ENCODE measurements at regions not wholly inside any gene's neighbourhood (a gene's known extent, or its start where the extent isn't known, plus 50 kb on each side); places are given as distances from the start of the nearest gene placed in this dataset.

GRCh38 chr10:65571011-65571570, 1354.7 kb upstream of the LRRTM3 start (continued):
- TF ChIP-seq, protein P1, sequence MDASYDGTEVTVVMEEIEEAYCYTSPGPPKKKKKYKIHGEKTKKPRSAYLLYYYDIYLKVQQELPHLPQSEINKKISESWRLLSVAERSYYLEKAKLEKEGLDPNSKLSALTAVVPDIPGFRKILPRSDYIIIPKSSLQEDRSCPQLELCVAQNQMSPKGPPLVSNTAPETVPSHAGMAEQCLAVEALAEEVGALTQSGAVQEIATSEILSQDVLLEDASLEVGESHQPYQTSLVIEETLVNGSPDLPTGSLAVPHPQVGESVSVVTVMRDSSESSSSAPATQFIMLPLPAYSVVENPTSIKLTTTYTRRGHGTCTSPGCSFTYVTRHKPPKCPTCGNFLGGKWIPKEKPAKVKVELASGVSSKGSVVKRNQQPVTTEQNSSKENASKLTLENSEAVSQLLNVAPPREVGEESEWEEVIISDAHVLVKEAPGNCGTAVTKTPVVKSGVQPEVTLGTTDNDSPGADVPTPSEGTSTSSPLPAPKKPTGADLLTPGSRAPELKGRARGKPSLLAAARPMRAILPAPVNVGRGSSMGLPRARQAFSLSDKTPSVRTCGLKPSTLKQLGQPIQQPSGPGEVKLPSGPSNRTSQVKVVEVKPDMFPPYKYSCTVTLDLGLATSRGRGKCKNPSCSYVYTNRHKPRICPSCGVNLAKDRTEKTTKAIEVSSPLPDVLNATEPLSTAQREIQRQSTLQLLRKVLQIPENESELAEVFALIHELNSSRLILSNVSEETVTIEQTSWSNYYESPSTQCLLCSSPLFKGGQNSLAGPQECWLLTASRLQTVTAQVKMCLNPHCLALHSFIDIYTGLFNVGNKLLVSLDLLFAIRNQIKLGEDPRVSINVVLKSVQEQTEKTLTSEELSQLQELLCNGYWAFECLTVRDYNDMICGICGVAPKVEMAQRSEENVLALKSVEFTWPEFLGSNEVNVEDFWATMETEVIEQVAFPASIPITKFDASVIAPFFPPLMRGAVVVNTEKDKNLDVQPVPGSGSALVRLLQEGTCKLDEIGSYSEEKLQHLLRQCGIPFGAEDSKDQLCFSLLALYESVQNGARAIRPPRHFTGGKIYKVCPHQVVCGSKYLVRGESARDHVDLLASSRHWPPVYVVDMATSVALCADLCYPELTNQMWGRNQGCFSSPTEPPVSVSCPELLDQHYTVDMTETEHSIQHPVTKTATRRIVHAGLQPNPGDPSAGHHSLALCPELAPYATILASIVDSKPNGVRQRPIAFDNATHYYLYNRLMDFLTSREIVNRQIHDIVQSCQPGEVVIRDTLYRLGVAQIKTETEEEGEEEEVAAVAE (CRISPR knock-in tag; IDR thresholded peaks at IDR 0.05; ENCODE audit: borderline replicate concordance), result no peak
- no peak for TF ChIP-seq FOSL2 (CRISPR knock-in tag; IDR thresholded peaks at IDR 0.05)
- TF ChIP-seq YEATS2 (CRISPR knock-in tag; IDR thresholded peaks at IDR 0.05; ENCODE audit: borderline replicate concordance), result no peak
- no peak for TF ChIP-seq ZNF747 (CRISPR knock-in tag; IDR thresholded peaks at IDR 0.05; ENCODE audit: borderline replicate concordance)
- TF ChIP-seq ZNF7 (CRISPR knock-in tag; IDR thresholded peaks at IDR 0.05), result no peak
- no peak for TF ChIP-seq PTBP1 (IDR thresholded peaks at IDR 0.05; ENCODE audit: low read depth, low read length, poor library complexity, severe bottlenecking)
- no peak for TF ChIP-seq ZKSCAN1 (IDR thresholded peaks at IDR 0.05; ENCODE audit: low read length)
- no peak for TF ChIP-seq CSRNP2 (CRISPR knock-in tag; conservative IDR thresholded peaks at IDR 0.05; ENCODE audit: low read depth)
- TF ChIP-seq ZBTB2 (CRISPR knock-in tag; IDR thresholded peaks at IDR 0.05; ENCODE audit: low read depth), result no peak
- no peak for TF ChIP-seq ZNF776 (CRISPR knock-in tag; IDR thresholded peaks at IDR 0.05)
- no peak for TF ChIP-seq HMGA1 (CRISPR knock-in tag; conservative IDR thresholded peaks at IDR 0.05)
- no peak for TF ChIP-seq ZSCAN21 (CRISPR knock-in tag; IDR thresholded peaks at IDR 0.05; ENCODE audit: borderline replicate concordance)
- TF ChIP-seq SAFB2 (CRISPR knock-in tag; IDR thresholded peaks at IDR 0.05; ENCODE audit: borderline replicate concordance, low read depth), result no peak

Data from HepG2 (cell line).